GM21447 (cell line): ENCODE measurements at regions not wholly inside any gene's neighbourhood (a gene's known extent, or its start where the extent isn't known, plus 50 kb on each side); places are given as distances from the start of the nearest gene placed in this dataset.

Experiments
- ATAC-seq: cut with Tn5 transposase; IDR thresholded peaks from one replicate; pipeline ENCODE4 v1.9.1; 2021; ENCODE audit not compliant: unreplicated experiment

- no peak for ATAC-seq
These were observed 187.4 kb upstream of the JARID2 start for GRCh38 chr6:15058200-15059061.

GRCh38 chr6:15061180-15061641 lies 184.7 kb upstream of the JARID2 start:
- no peak for ATAC-seq

DNA sequence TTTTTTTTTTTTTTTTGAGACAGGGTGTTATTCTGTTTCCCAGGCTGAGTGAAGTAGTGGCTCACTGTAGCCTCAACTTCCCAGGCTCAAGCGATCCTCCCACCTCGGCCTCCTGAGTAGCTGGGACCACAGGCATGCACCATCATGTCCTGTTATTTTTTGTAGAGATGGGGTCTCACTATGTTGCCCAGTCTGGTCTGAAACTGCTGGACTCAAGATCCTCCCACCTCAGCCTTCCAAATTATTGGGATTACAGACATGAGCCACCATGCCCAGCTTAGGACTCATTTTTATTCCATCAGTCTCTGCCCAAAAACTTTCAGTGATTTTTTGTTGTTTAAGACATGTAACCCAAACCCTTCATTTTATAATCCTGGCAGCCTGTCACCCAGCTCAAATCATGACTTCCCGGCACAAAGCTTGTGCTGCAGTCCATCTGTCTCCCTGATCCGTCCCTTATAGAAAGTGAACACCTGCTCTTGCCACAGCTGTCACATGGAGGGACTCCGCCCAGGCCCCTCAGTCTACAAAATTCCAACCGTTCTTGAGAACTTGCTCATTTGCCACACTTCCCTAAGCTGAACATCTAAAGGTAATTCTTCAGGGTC lies 183.9 kb upstream of the JARID2 start:
- no peak for ATAC-seq

DNA sequence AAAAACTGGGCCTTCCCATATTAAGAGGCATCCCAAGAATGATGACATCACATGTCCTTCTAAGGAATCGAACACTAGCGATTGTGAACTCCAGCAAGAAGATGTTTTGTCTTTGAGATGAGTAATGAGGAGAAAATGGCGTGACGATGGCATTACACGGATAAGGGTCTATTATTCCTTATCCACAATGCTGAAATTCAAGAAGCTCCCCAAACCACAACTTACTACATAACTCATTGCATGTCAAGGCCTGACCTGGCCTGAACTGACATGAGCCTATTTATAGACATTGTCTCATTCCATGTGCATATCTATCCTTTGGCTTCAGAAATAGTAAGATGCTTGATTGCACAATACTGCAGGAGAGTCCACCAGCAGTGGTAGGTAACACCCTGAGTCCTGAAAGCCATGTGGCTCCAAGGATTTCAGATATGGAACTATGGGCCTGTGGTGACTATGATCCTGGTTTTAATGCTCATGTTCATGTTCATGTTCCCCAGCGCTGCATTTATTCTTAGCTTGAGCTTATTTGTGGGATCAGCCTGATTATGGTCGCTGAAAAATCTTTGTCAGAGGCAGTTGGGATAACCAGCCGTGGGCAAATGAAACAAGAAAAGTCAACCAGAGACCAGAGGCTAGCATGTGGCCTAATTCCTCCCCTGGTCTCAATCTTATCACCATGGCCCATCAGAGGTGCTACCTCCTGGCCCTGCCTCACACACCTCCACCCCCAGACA lies 183.2 kb upstream of the JARID2 start:
- no peak for ATAC-seq

- no peak for ATAC-seq
These were observed 182.5 kb upstream of the JARID2 start for GRCh38 chr6:15063253-15063853.

GRCh38 chr6:15065261-15065989 lies 180.4 kb upstream of the JARID2 start:
- no peak for ATAC-seq

- ATAC-seq = no peak
These were observed 179.6 kb upstream of the JARID2 start for GRCh38 chr6:15066089-15066758.

GRCh38 chr6:15073344-15073789 lies 172.5 kb upstream of the JARID2 start:
- no peak for ATAC-seq

- no peak for ATAC-seq
These were observed 171.9 kb upstream of the JARID2 start for GRCh38 chr6:15073883-15074465.

GRCh38 chr6:15074806-15075205 lies 171.1 kb upstream of the JARID2 start:
- no peak for ATAC-seq

DNA sequence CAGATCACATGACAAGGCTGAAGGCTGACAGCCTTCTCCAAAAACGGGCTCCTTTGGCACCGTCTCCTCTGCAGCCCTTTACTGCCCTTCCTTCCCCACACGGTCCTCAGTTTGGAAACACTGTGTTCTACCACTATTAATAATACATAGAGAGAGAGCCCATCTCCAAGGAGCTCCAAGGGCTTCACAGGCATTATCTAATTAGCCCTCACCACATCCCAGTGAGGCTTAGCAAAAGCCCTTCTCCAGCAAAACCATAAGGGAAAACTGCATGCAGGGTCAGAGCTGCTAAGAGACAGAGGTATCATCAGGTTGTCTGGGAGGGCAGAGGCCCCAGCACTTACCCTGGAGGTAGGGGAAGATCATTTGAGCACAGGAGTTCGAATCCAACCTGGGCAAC lies 169.3 kb upstream of the JARID2 start:
- ATAC-seq = no peak

- ATAC-seq = no peak
These were observed 168.9 kb upstream of the JARID2 start for GRCh38 chr6:15077006-15077405.

- no peak for ATAC-seq
These were observed 167.9 kb upstream of the JARID2 start for GRCh38 chr6:15077961-15078360.

GRCh38 chr6:15079288-15079817 lies 166.5 kb upstream of the JARID2 start:
- ATAC-seq = no peak

DNA sequence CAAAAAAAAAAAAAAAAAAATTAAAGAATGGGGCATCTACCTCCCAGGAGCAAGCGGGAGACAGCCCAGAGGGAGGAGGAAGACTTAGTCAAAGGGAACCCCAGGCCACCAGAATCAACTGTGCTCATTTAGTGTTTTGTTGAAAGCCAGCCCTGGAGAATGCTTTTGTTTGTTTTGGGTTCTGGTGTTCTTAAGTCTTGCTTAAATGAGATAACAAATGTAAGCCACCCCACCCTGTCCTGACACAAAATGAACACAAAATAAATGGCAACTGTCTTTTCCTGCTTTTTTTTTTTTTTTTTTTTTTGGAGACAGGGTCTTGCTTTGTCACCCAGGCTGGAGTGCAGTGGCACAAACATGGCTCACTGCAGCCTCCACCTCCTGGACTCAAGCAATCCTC lies 165.0 kb upstream of the JARID2 start:
- no peak for ATAC-seq

DNA sequence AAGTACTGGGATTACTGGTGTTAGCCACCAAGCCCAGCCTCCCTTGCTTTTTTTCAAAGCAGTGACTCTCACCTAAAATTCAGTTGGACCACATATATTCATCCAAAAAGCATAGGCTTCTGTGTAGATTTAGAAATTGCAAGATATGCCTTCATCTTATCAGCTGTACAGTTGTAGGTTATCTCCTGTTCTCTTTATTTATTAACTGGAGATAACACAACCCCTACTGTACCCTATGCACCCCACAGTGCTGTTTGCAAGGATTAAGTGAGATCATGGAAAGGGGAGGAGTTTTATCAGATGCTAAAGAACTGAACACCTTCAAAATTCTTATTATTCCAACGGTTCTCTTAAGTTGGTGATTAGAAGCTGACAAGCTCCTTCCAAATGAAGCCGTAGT lies 164.4 kb upstream of the JARID2 start:
- no peak for ATAC-seq

DNA sequence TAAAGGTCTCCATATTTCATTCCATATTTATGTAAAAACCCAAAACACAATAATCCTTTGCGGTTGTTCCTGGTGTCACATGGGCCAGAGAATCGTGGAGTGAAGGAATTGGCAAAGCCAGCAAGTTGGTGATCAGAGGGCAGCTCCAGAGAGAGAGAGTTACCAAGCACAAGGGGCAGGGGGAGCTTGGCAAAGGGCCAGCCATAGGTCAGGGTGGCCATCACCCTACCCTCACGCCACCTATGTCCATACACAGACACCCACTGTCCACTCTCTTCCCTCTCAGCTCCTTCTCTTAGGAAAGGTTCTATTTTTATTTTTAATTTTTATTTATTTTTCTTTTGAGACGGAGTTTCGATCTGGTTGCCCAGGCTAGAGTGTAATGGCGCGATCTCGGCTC lies 163.2 kb upstream of the JARID2 start:
- ATAC-seq = no peak

GRCh38 chr6:15086348-15087158 lies 159.3 kb upstream of the JARID2 start:
- ATAC-seq = no peak

DNA sequence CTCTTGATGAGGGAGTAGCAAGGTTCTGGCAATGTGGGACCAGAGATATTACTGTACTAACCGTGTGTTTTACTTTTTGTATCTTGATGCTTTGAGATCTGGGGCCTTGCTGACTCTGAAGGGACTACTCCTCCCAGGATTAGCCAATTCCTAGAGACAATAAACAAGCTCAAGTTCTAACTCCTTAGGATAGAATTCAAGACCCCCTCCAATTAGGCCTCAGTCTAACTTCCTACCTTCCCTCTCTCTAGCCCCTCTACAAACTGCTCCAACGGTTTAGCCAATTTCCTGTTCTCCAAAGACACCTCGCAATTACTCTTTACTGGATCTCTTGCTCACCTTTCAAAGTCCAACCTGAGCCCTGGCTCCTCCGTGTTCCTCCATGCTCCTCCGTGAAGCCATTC lies 158.7 kb upstream of the JARID2 start:
- no peak for ATAC-seq
